ENCODE measurements at regions not wholly inside any gene's neighbourhood (a gene's known extent, or its start where the extent isn't known, plus 50 kb on each side); places are given as distances from the start of the nearest gene placed in this dataset.

- H3K36me3 Mint-ChIP-seq: no peaks in the 10 kb centered on the region
- Histone ChIP-seq H3K9ac (no peak overlapping the region), H2AFZ (replicated peaks) (no peak overlapping the region), H4K20me1 (ENCODE audit: low read depth) (no peaks in the 10 kb centered on the region), H3K27ac (no peak overlapping the region), H3K79me2 (ENCODE audit: low read depth) (no peaks in the 10 kb centered on the region), H3K27me3 (no peaks in the 10 kb centered on the region), H3K4me3 (no peak overlapping the region), H3K4me2 (no peak overlapping the region), H3K36me3 (no peaks in the 10 kb centered on the region), H3K4me1 (no peaks in the 10 kb centered on the region), H3K9me3 (ENCODE audit: low read depth) (no peaks in the 10 kb centered on the region), H3F3A (ENCODE audit: low read depth) (no peaks in the 10 kb centered on the region)
- peaks cover 2% of the 10 kb centered on the region for H3K9me3 Mint-ChIP-seq
- no peak overlapping the region for H3K4me3 Mint-ChIP-seq
- H3K27ac Mint-ChIP-seq: no peak overlapping the region
- TF ChIP-seq CTCF (IDR thresholded peaks at IDR 0.05) (no peak), EZH2 (IDR thresholded peaks at IDR 0.05) (no peak), EZH2phosphoT487 (IDR thresholded peaks at IDR 0.05) (no peak)
- H3K4me1 Mint-ChIP-seq: no peaks in the 10 kb centered on the region
- peaks cover 3% of the 10 kb centered on the region for H3K27me3 Mint-ChIP-seq (ENCODE audit: insufficient read depth, low read depth)
- no peak for DNase-seq (ENCODE audit: low spot score)
Measured at GRCh38 chr9:79800578-79800977, 228.8 kb downstream of the TLE4 start.

DNA sequence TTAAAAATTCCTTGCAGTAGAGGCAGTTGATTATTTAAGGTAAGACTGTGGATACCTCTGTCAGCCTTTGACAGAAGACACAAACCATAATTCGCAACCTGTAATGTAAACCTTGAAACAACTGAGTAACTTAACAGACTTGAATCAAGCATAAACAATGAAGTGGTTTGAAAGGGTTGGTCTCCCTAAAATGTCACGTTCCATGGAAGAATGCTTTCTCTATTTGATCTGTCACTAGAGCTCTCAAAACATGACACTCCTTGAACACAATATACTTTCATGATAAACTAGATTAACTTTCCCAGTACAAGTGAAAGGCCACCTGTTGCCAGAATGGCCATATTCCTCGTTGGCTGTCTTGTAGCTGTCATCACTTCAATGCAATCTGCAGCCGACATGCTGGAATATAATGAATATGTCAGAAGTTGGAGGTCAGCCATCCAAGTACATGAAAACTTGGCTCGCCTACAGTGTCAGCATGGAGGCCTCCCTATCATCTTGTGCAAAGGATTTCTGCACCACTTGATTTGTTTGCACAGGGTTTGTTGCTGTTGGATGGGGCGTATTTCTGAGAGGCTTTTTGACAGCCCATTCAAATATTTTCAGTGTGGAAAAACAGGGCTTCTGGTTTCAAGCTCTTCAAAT lies 228.0 kb downstream of the TLE4 start:
- Histone ChIP-seq H2AFZ (replicated peaks) (no peak overlapping the region), H3F3A (ENCODE audit: low read depth) (no peaks in the 10 kb centered on the region), H3K9me3 (ENCODE audit: low read depth) (no peaks in the 10 kb centered on the region), H3K4me3 (no peak overlapping the region), H3K27ac (no peak overlapping the region), H3K9ac (no peak overlapping the region), H4K20me1 (ENCODE audit: low read depth) (no peaks in the 10 kb centered on the region), H3K36me3 (no peaks in the 10 kb centered on the region), H3K79me2 (ENCODE audit: low read depth) (no peaks in the 10 kb centered on the region), H3K27me3 (no peaks in the 10 kb centered on the region), H3K4me2 (no peak overlapping the region), H3K4me1 (no peaks in the 10 kb centered on the region)
- Mint-ChIP-seq H3K4me3 (no peak overlapping the region), H3K9me3 (peaks cover 2% of the 10 kb centered on the region), H3K27me3 (ENCODE audit: insufficient read depth, low read depth) (peaks cover 3% of the 10 kb centered on the region), H3K27ac (no peak overlapping the region), H3K36me3 (no peaks in the 10 kb centered on the region), H3K4me1 (no peaks in the 10 kb centered on the region)
- TF ChIP-seq EZH2 (IDR thresholded peaks at IDR 0.05) (no peak), EZH2phosphoT487 (IDR thresholded peaks at IDR 0.05) (no peak), CTCF (IDR thresholded peaks at IDR 0.05) (no peak)
- no peak for DNase-seq (ENCODE audit: low spot score)

DNA sequence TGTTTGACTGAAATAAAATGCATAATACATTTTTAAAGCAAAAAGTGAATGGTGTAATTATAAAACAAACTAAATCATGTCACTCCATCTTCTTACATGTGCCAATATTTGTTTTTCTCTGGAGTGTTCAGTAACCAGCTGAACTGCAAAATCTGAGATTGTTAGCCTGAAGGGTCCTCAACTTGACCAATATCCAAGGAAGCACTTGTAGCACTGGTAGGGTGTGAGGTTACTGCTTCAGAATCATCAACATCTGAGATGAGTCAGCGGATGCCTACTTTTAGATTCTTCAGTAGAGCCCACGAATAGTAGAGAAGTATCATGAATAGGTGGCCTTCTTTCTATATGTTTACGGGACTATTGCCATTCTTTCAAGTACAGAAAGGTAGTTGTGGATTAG lies 226.7 kb downstream of the TLE4 start:
- Histone ChIP-seq H3K9ac (no peak overlapping the region), H3K36me3 (no peaks in the 10 kb centered on the region), H3K27ac (no peak overlapping the region), H3K4me1 (no peaks in the 10 kb centered on the region), H3K79me2 (ENCODE audit: low read depth) (no peaks in the 10 kb centered on the region), H3K9me3 (ENCODE audit: low read depth) (no peaks in the 10 kb centered on the region), H3K4me3 (no peak overlapping the region), H3K4me2 (no peak overlapping the region), H3F3A (ENCODE audit: low read depth) (no peaks in the 10 kb centered on the region), H3K27me3 (no peaks in the 10 kb centered on the region), H2AFZ (replicated peaks) (no peak overlapping the region), H4K20me1 (ENCODE audit: low read depth) (no peaks in the 10 kb centered on the region)
- Mint-ChIP-seq H3K27ac (no peak overlapping the region), H3K36me3 (no peaks in the 10 kb centered on the region), H3K27me3 (ENCODE audit: insufficient read depth, low read depth) (peaks cover 3% of the 10 kb centered on the region), H3K9me3 (peaks cover 2% of the 10 kb centered on the region), H3K4me1 (no peaks in the 10 kb centered on the region), H3K4me3 (no peak overlapping the region)
- no peak for TF ChIP-seq EZH2 (IDR thresholded peaks at IDR 0.05)
- no peak for TF ChIP-seq EZH2phosphoT487 (IDR thresholded peaks at IDR 0.05)
- no peak for TF ChIP-seq CTCF (IDR thresholded peaks at IDR 0.05)
- DNase-seq (ENCODE audit: low spot score): no peak

Data from neural progenitor cell (in vitro differentiated cells).